HG03342 (cell line): ENCODE measurements at regions not wholly inside any gene's neighbourhood (a gene's known extent, or its start where the extent isn't known, plus 50 kb on each side); places are given as distances from the start of the nearest gene placed in this dataset.
A peak's percentile ranks its signal among the peaks of the same experiment; 100 is the strongest.

ENCODE experiments used
- ATAC-seq: cut with Tn5 transposase; IDR thresholded peaks from one replicate; pipeline ENCODE4 v1.9.1; 2021; ENCODE audit warnings: mild to moderate bottlenecking, moderate library complexity; ENCODE audit not compliant: unreplicated experiment

- no peak for ATAC-seq
These were observed 466.6 kb upstream of the TNP1 start for GRCh38 chr2:217326238-217327022.

- no peak for ATAC-seq
These were observed 466.0 kb upstream of the TNP1 start for GRCh38 chr2:217325816-217326215.

- no peak for ATAC-seq
These were observed 465.4 kb upstream of the TNP1 start for GRCh38 chr2:217325251-217325650.

- ATAC-seq: peak; percentile 89
These were observed 456.9 kb upstream of the TNP1 start for GRCh38 chr2:217316743-217317142.

GRCh38 chr2:217314021-217314460, 454.2 kb upstream of the TNP1 start:
- no peak for ATAC-seq

GRCh38 chr2:217313386-217313785, 453.5 kb upstream of the TNP1 start:
- no peak for ATAC-seq

GRCh38 chr2:217309056-217309455, 449.2 kb upstream of the TNP1 start:
- no peak for ATAC-seq

GRCh38 chr2:217307023-217307422, 447.2 kb upstream of the TNP1 start:
- no peak for ATAC-seq

GRCh38 chr2:217305882-217306281, 446.0 kb upstream of the TNP1 start:
- ATAC-seq: no peak

GRCh38 chr2:217304582-217304981, 444.7 kb upstream of the TNP1 start:
- no peak for ATAC-seq

- no peak for ATAC-seq
These were observed 443.0 kb upstream of the TNP1 start for GRCh38 chr2:217302856-217303255.

GRCh38 chr2:217301142-217301925, 441.5 kb upstream of the TNP1 start:
- no peak for ATAC-seq

- ATAC-seq: no peak
These were observed 439.7 kb upstream of the TNP1 start for GRCh38 chr2:217299590-217299989.

GRCh38 chr2:217297096-217297495, 437.2 kb upstream of the TNP1 start:
- no peak for ATAC-seq

GRCh38 chr2:217294818-217295217, 435.0 kb upstream of the TNP1 start:
- no peak for ATAC-seq

- ATAC-seq: no peak
These were observed 434.3 kb upstream of the TNP1 start for GRCh38 chr2:217294211-217294610.

GRCh38 chr2:217293607-217294006, 433.7 kb upstream of the TNP1 start:
- no peak for ATAC-seq

GRCh38 chr2:217293046-217293445, 433.2 kb upstream of the TNP1 start:
- no peak for ATAC-seq

- ATAC-seq: no peak
These were observed 431.4 kb upstream of the TNP1 start for GRCh38 chr2:217291259-217291658.

GRCh38 chr2:217290467-217290866, 430.6 kb upstream of the TNP1 start:
- no peak for ATAC-seq

- ATAC-seq: no peak
These were observed 430.0 kb upstream of the TNP1 start for GRCh38 chr2:217289907-217290280.

- ATAC-seq: no peak
These were observed 429.5 kb upstream of the TNP1 start for GRCh38 chr2:217289177-217289906.
